CD1c-positive myeloid dendritic cell (primary cell): ENCODE measurements at regions not wholly inside any gene's neighbourhood (a gene's known extent, or its start where the extent isn't known, plus 50 kb on each side); places are given as distances from the start of the nearest gene placed in this dataset.
A peak's percentile ranks its signal among the peaks of the same experiment; 100 is the strongest.
"Not testable (repeated sequence)": the region's sequence is repeated elsewhere in the genome, so short reads cannot be mapped to it uniquely, and the experiment has no call there.

ENCODE experiments used
- DNase-seq: peaks from one replicate; pipeline ENCODE4 v3.0.0-alpha.2; 2016; ENCODE audit errors: extremely low spot score

DNA sequence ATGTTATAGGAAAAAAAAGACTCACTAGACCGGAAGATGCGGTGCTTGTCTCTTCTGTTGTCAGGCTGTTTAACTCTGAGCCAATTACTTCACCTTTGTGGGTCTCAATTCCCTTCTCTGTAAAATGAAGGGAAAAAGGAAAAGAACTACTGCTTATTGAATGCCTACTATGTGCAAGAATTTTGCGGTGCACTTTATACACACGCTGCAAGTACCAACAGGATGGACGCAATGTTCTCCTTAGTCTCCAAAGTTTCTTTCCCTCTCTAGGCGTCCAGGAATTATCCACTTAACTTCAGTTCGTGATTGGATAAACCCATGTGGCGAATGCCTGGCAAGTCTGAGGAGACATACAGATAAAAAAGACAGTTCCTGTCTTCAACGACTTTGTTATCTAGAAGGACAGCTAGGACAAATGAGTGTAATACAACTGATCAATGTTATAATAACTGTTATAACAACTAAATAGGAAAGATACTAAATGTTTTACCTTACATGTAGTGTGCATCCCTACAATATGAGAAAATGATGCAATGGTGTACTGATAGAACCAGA lies 69.0 kb upstream of the JARID2 start:
- DNase-seq, result no peak

DNA sequence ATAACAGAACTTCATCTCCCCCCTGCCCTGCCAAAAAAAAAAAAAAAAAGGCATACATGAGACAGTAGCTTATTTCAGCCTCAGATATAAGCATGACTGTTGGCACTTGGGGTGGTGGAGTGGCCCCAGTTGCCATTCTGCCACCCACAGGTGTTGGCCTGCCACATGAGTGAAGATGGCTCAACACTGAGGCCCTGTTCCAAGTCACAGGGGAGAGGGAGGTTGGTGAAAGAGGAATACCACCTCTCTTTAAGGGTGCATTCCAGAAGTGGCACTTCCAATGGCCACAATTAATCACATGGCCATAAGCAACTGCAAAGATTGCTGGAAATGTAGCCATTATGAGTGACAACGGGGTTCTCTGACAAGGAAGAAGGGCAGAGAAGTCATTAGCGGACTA lies 61.9 kb upstream of the JARID2 start:
- DNase-seq, result no peak

DNA sequence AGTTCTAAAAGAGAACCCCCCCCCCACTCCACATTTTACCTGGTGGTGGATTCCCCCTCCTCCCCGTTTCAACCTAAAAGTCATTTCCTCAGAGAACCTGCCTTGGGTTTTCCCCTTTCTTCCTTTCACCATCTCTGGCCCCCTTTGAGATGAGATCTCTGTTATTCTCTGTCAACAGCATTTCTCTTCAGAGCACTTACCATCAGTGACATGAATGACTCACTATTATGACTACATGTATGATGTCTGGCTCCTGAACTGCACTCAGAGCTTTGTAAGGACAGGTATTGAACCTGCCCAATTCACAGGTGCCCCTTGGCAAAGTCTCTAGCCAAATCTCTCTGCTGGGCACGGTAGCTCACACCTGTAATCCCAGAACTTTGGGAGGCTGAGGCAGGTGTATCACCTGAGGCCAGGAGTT lies 61.4 kb upstream of the JARID2 start:
- no peak for DNase-seq

DNA sequence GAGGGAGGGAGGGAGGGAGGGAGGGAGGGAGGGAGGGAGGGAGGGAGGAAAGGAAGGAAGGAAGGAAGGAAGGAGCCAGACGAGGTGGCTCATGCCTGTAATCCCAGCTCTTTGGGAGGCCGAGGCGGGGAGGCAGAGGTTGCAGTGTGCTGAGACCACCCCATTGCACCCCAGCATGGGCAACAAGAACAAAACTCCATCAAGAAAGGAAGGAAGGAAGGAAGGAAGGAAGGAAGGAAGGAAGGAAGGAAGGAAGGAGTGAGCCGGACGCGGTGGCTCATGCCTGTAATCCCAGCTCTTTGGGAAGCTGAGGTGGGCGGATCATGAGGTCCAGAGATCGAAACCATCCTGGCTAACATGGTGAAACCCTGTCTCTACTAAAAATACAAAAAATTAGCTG lies 60.8 kb upstream of the JARID2 start:
- DNase-seq, result not testable (repeated sequence)

DNA sequence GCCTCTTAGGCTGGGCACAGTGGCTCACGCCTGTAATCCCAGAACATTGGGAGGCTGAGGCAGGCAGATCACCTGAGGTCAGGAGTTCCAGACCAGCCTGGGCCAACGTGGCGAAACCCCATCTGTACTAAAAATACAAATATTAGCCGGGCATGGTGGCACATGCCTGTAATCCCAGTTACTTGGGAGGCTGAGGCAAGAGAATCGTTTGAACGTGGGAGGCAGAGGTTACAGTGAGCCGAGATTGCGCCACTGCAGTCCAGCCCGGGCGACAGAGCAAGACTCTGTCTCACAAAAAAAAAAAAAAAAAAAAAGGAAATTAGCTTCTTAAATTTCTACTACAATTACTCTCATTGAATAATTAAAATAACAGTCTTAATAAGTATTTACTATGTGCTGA lies 52.4 kb upstream of the JARID2 start:
- DNase-seq, result peak; percentile 77

DNA sequence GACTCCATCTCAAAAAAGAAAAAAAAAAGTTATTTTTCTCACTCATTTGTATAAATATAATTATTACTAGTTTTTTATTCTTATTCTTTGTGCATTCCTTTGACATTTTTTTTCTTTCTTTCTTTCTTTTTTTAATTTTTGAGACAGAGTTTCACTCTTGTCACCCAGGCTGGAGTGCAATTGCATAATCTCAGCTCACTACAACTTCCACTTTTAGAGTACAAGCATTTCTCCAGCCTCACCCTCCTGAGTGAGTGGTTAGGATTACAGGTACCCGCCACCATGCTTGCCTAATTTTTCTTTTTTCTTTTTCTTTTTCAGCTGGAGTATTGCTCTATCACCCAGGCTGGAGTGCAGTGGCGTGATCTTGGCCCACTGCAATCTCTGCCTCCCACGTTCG lies 51.4 kb upstream of the JARID2 start:
- DNase-seq, result peak; percentile 68
